ENCODE measurements at regions not wholly inside any gene's neighbourhood (a gene's known extent, or its start where the extent isn't known, plus 50 kb on each side); places are given as distances from the start of the nearest gene placed in this dataset.
A peak's percentile ranks its signal among the peaks of the same experiment; 100 is the strongest.

- DNase-seq, result no peak
These were observed 146.2 kb upstream of the DMRT1 start for GRCh38 chr9:695252-695651.

GRCh38 chr9:696332-697323, 144.9 kb upstream of the DMRT1 start:
- DNase-seq, result no peak

- no peak for DNase-seq
These were observed 143.2 kb upstream of the DMRT1 start for GRCh38 chr9:698276-698675.

- no peak for DNase-seq
These were observed 142.5 kb upstream of the DMRT1 start for GRCh38 chr9:698954-699353.

GRCh38 chr9:699396-699795, 142.1 kb upstream of the DMRT1 start:
- DNase-seq, result no peak

- DNase-seq, result no peak
These were observed 140.9 kb upstream of the DMRT1 start for GRCh38 chr9:700365-701282.

- DNase-seq, result no peak
These were observed 138.1 kb upstream of the DMRT1 start for GRCh38 chr9:703392-703791.

GRCh38 chr9:706073-706472, 135.4 kb upstream of the DMRT1 start:
- no peak for DNase-seq

- peak; percentile 1 for DNase-seq
These were observed 134.7 kb upstream of the DMRT1 start for GRCh38 chr9:706606-707459.

GRCh38 chr9:708182-708550, 133.3 kb upstream of the DMRT1 start:
- DNase-seq, result no peak

GRCh38 chr9:708551-709432, 132.7 kb upstream of the DMRT1 start:
- no peak for DNase-seq

- DNase-seq, result no peak
These were observed 130.3 kb upstream of the DMRT1 start for GRCh38 chr9:710951-711745.

- DNase-seq, result no peak
These were observed 129.5 kb upstream of the DMRT1 start for GRCh38 chr9:711761-712553.

GRCh38 chr9:712643-713042, 128.9 kb upstream of the DMRT1 start:
- no peak for DNase-seq

- no peak for DNase-seq
These were observed 128.4 kb upstream of the DMRT1 start for GRCh38 chr9:713091-713490.

- no peak for DNase-seq
These were observed 126.8 kb upstream of the DMRT1 start for GRCh38 chr9:714675-715074.

- DNase-seq, result no peak
These were observed 126.2 kb upstream of the DMRT1 start for GRCh38 chr9:715300-715699.

- DNase-seq, result no peak
These were observed 125.6 kb upstream of the DMRT1 start for GRCh38 chr9:715743-716400.

GRCh38 chr9:717722-718121, 123.8 kb upstream of the DMRT1 start:
- DNase-seq, result no peak

Measured in CD4-positive, alpha-beta T cell treated with Interleukin-12 subunit alpha and Interleukin-12 subunit beta, for 1 hour (primary cell).